GM19395 (cell line): ENCODE measurements at regions not wholly inside any gene's neighbourhood (a gene's known extent, or its start where the extent isn't known, plus 50 kb on each side); places are given as distances from the start of the nearest gene placed in this dataset.

Experiments used
- ATAC-seq: cut with Tn5 transposase; IDR thresholded peaks from one replicate; pipeline ENCODE4 v1.9.1; 2021; ENCODE audit warnings: mild to moderate bottlenecking, moderate library complexity; ENCODE audit not compliant: unreplicated experiment

- ATAC-seq = no peak
Measured at GRCh38 chr10:78846071-78846470, 222.7 kb upstream of the ZMIZ1 start.

DNA sequence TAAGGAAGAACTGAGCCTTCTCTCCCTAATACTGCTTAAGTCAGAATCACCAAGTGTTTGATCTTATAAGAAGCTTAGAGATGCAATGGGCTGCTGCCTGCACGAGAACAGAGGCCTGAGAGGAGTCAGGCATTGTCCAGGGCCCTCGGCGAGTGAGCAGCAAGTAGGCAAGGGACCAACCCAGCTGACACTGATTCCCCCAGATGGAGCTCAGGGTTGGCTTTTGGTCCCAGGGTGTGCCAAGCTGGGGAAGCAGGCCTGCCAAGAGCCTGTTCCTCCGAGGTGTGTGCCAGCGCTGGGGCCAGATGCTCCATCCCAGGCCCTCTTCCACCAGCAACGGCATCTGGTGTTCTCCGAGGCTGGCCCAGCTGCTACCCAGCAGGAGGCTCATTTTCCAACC lies 222.0 kb upstream of the ZMIZ1 start:
- no peak for ATAC-seq

DNA sequence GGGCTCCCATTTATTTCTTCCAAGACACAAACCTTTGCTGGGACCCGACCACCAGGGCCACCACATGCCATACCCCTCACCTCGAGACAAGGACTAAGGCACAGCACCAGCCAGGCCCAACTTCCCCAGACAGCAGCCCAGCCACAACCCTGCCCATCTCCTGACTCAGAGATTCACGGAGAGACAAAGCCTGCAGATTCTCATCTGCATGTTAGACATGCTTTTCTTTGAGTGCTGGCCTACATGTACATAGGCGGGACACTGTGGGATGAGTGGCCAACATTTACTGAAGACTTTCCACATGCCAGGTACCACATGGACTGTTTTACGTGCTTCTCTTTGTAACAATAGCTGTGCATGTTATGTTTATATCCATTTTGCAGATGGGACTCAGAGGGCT lies 221.3 kb upstream of the ZMIZ1 start:
- ATAC-seq = no peak

GRCh38 chr10:78849115-78849514 lies 219.7 kb upstream of the ZMIZ1 start:
- ATAC-seq = no peak

- ATAC-seq = no peak
Measured at GRCh38 chr10:78849731-78850130, 219.0 kb upstream of the ZMIZ1 start.

GRCh38 chr10:78850644-78851435 lies 217.9 kb upstream of the ZMIZ1 start:
- ATAC-seq = no peak

- ATAC-seq = no peak
Measured at GRCh38 chr10:78851647-78852046, 217.1 kb upstream of the ZMIZ1 start.

- ATAC-seq = no peak
Measured at GRCh38 chr10:78852466-78853240, 216.1 kb upstream of the ZMIZ1 start.

- ATAC-seq = no peak
Measured at GRCh38 chr10:78853864-78854263, 214.9 kb upstream of the ZMIZ1 start.

DNA sequence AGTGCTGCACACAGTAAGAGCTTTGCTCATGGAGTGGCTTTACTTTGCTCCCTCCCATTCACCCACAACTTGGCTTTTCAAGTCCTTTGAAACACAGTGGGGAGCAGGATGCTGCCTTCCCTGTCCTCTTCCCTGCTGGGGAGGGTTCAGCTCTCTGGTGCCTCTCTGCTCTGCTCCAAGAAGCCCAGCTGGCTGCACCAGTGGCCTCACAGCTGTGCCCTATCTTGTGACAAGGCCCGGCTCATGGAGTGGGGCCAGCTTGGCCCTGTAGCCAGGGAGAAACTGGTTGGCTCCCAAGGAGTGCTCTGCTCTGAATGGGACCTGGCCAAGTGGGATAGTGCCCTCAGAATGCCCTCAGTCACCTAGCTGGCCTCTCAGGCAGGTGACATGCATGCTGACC lies 212.3 kb upstream of the ZMIZ1 start:
- ATAC-seq = no peak

- ATAC-seq = no peak
Measured at GRCh38 chr10:78857193-78857592, 211.6 kb upstream of the ZMIZ1 start.

- no peak for ATAC-seq
Measured at GRCh38 chr10:78859266-78859665, 209.5 kb upstream of the ZMIZ1 start.

DNA sequence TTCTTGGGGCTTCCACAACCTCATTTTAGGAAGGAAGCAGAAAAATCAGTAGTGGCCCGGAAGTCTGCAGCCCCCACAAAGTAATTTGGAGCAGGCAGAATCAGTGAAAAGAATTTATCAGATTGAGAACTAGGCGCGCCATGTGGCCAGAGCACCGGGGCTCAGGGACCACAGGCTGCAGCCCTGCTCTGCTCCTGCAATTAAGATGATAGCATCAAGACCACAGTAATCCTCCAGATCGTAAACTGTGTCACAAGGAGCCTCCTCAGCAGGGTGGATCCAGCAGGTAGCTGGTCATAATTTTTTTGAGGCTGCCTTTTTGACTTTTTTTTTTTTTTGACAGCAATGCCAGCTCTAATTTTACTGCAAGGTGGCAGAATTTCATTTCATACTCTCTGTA lies 209.0 kb upstream of the ZMIZ1 start:
- ATAC-seq = no peak

GRCh38 chr10:78860260-78860914 lies 208.4 kb upstream of the ZMIZ1 start:
- no peak for ATAC-seq

DNA sequence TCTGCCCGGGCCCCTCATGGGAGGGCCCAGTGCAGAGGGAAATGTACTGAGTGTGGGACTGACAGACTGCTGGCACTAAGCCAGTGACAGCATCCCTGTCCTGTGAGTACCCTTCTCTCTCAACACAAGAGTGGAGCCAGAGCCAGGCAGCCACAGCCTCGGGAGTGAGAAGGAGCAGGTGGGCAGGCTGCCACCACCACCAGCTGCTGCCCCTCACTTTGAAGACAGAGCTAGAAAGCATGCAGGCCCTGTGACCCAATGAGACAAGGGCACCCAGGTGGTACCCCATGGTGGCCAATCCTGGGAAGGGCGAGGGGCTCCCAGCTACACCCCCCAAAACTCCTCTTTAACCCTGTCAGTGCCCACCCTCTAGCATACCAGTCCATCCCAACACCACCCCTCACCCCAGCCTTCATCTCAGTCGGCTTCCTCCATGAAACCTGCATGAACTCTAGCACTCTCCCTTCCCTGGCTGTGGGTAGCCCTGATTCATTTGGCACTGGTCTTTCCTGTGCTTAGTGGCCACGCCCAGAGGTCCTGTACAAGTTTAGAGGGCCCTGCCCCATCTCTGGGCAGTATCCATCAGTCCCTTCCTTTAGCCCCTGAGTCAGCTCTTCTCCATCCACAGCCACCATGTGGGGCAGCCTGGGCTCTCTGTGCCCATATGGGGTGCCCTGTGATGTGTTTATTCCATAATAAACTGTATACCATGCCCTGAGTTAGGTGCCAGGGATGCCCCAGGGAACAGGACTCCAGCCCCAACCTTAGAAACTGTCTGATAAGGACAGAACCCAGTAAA lies 207.0 kb upstream of the ZMIZ1 start:
- no peak for ATAC-seq

- no peak for ATAC-seq
Measured at GRCh38 chr10:78862328-78862640, 206.5 kb upstream of the ZMIZ1 start.

DNA sequence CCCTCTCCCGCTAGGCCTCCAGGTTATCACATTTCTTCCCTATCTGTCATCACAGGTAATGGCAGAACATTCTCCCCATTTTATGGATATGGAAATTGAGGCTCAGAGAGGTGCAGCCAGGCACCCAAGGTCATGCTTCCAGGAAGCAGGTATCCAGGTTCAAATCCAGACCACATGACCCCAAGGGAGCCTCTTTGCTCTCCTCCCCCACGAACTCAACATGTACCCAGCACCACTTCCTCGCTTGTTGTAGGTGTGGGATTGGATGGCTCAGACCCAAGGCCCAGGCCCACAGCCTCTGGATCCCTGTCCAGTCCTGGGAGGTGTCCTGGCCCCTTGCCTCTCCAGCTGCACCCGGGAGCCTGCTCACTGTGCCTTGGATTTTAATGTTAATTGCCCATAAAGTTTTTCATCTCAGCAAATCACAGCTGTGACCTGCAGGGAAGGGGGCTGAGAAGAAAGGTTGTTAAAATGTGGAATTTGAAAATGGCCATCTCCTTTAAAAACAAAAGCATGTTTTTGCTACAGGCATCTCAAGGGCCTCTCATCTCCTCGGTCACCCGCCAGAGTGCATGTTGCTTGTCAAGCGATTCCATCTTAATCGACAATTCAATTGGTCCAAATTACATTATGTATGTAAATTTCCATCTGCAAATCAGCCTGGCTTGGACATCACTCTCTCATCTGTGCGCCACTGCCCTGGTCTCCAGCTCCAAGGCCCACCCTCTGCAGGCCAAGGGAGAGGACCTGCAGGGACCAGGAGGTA lies 205.4 kb upstream of the ZMIZ1 start:
- no peak for ATAC-seq

- no peak for ATAC-seq
Measured at GRCh38 chr10:78863906-78864239, 204.9 kb upstream of the ZMIZ1 start.

GRCh38 chr10:78864761-78865537 lies 203.8 kb upstream of the ZMIZ1 start:
- ATAC-seq = no peak

DNA sequence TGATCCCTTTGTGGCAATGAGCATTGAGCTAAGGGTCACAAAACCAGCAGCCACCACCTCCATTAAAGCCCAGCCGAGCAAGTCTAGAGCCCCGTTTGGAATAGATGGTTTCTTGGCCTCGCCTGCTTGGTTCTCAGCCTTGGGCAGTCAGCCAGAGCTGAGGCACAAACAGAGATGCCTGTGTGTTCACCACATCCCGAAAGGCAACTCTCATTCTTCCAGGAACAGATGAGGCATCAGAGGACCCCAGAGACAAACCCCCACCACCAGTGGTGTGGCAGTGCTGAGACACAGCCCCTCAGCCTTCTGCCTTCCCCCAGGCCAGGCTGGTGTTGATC lies 203.3 kb upstream of the ZMIZ1 start:
- ATAC-seq = no peak
